IMR-90 (cell line): ENCODE measurements at regions not wholly inside any gene's neighbourhood (a gene's known extent, or its start where the extent isn't known, plus 50 kb on each side); places are given as distances from the start of the nearest gene placed in this dataset.

Experiments
- ATAC-seq: fragments of 200-7000 bp; cut with Tn5 transposase; 2 replicates; pipeline ENCODE4 v1.9.1; 2020; ENCODE audit warnings: low read depth, mild to moderate bottlenecking, moderate library complexity
- BruUV-seq: library from RNA; stranded (reverse); fragments of 400-500 nt; replicated peaks from 2 replicates; lab custom pipeline; 2021; lab: Mats Ljungman, UMichigan
- CTCF ChIA-PET: fragments of 300-600 bp; formaldehyde crosslinking; extraction: SDS; loops from one replicate; lab custom pipeline; 2021; ENCODE audit warnings: antibody characterized with exemption; lab: Yijun Ruan, JAX
- POLR2A ChIA-PET: fragments of 300-600 bp; sonication (Branson Sonifier 250); formaldehyde crosslinking; loops from one replicate; lab custom pipeline; 2022; ENCODE audit warnings: antibody characterized with exemption; ENCODE audit not compliant: unreplicated experiment; lab: Charles Lee
- DNase-seq: peaks from one replicate; pipeline ENCODE4 v3.0.0; 2013
- H2AFZ ChIP-seq: replicated peaks from 2 replicates; pipeline ENCODE3; 2013; ENCODE audit warnings: low read length, mild to moderate bottlenecking; ENCODE audit not compliant: poor library complexity
- H2AK5ac ChIP-seq: 2 replicates; pipeline ENCODE4 v1.6.1; 2013; ENCODE audit warnings: low read depth, low read length, inconsistent platforms
- H2AK9ac ChIP-seq: replicated peaks from 2 replicates; pipeline ENCODE3; 2013; ENCODE audit warnings: mild to moderate bottlenecking, low read depth, low read length, moderate library complexity; ENCODE audit not compliant: poor library complexity
- H2BK120ac ChIP-seq: 2 replicates; pipeline ENCODE4 v1.6.1; 2013; ENCODE audit warnings: low read depth, low read length, inconsistent platforms
- H2BK15ac ChIP-seq: 3 replicates; pipeline ENCODE4 v1.6.1; 2013; ENCODE audit warnings: low read depth, low read length, inconsistent platforms
- H2BK20ac ChIP-seq: 2 replicates; pipeline ENCODE4 v1.6.1; 2013; ENCODE audit warnings: low read depth, mild to moderate bottlenecking, inconsistent platforms, low read length, moderate library complexity
- H2BK5ac ChIP-seq: 2 replicates; pipeline ENCODE4 v1.6.1; 2013; ENCODE audit warnings: mild to moderate bottlenecking, low read depth, low read length, inconsistent platforms; ENCODE audit not compliant: poor library complexity, severe bottlenecking
- H3K14ac ChIP-seq: replicated peaks from 2 replicates; pipeline ENCODE4 v1.6.1; 2013; ENCODE audit warnings: low read depth, low read length, inconsistent platforms
- H3K18ac ChIP-seq: 2 replicates; pipeline ENCODE4 v1.6.1; 2013; ENCODE audit warnings: low read depth, low read length, control low read depth
- H3K23ac ChIP-seq: 2 replicates; pipeline ENCODE4 v1.6.1; 2013; ENCODE audit warnings: low read depth, low read length, inconsistent platforms
- H3K27ac ChIP-seq: 2 replicates; pipeline ENCODE4 v1.5.1; 2013; ENCODE audit warnings: mild to moderate bottlenecking, control low read depth, low read length; ENCODE audit not compliant: insufficient read depth
- H3K27me3 ChIP-seq: 2 replicates; pipeline ENCODE4 v1.6.1; 2013; ENCODE audit warnings: low read length; ENCODE audit not compliant: control insufficient read depth, insufficient read depth
- H3K36me3 ChIP-seq: 2 replicates; pipeline ENCODE4 v1.6.1; 2013; ENCODE audit warnings: low read length, mixed read lengths; ENCODE audit not compliant: control insufficient read depth, insufficient read depth
- H3K4ac ChIP-seq: 2 replicates; pipeline ENCODE4 v1.6.1; 2013; ENCODE audit warnings: low read depth, low read length, inconsistent platforms
- H3K4me1 ChIP-seq: 2 replicates; pipeline ENCODE4 v1.6.1; 2013; ENCODE audit warnings: low read length, mixed read lengths; ENCODE audit not compliant: control insufficient read depth, insufficient read depth
- H3K4me2 ChIP-seq: 2 replicates; pipeline ENCODE4 v1.6.1; 2013; ENCODE audit warnings: low read depth, mild to moderate bottlenecking, control low read depth, low read length, moderate library complexity
- H3K4me3 ChIP-seq: 2 replicates; pipeline ENCODE4 v1.5.1; 2013; ENCODE audit warnings: low read depth, mild to moderate bottlenecking, control low read depth, low read length, moderate library complexity; ENCODE audit not compliant: insufficient read depth
- H3K56ac ChIP-seq: 2 replicates; pipeline ENCODE4 v1.6.1; 2013; ENCODE audit warnings: low read length, inconsistent platforms; ENCODE audit not compliant: insufficient read depth; ENCODE audit errors: extremely low read depth
- H3K79me1 ChIP-seq, 2 experiments: 2 replicates each; pipeline ENCODE4 v1.6.1; 2013; ENCODE audit warnings: low read length in 2 of 2, inconsistent platforms in 1 of 2, low read depth in 1 of 2
- H3K9ac ChIP-seq: 2 replicates; pipeline ENCODE4 v1.6.1; 2013; ENCODE audit warnings: low read depth, low read length, control low read depth
- H3K9me1 ChIP-seq: 2 replicates; pipeline ENCODE4 v1.6.1; 2013; ENCODE audit warnings: low read length, inconsistent platforms; ENCODE audit not compliant: insufficient read depth
- H3K9me3 ChIP-seq: 2 replicates; pipeline ENCODE4 v1.6.1; 2013; ENCODE audit warnings: low read length; ENCODE audit not compliant: control insufficient read depth, insufficient read depth
- H4K20me1 ChIP-seq: 2 replicates; pipeline ENCODE4 v1.6.1; 2013; ENCODE audit warnings: low read length, inconsistent platforms; ENCODE audit not compliant: insufficient read depth
- H4K5ac ChIP-seq: 2 replicates; pipeline ENCODE4 v1.6.1; 2013; ENCODE audit warnings: mild to moderate bottlenecking, low read depth, low read length, control low read depth
- H4K8ac ChIP-seq, 2 experiments: 2 replicates each; pipeline ENCODE4 v1.6.1; 2013; ENCODE audit warnings: low read depth in 2 of 2, low read length in 2 of 2, control low read depth in 1 of 2, inconsistent platforms in 1 of 2
- H4K91ac ChIP-seq: 2 replicates; pipeline ENCODE4 v1.6.1; 2013; ENCODE audit warnings: low read depth, low read length, inconsistent platforms; ENCODE audit not compliant: insufficient read depth
- BHLHE40 ChIP-seq: fragments of 150-350 bp; IDR thresholded peaks from 2 replicates; pipeline ENCODE4 v1.6.1; 2016; ENCODE audit warnings: mild to moderate bottlenecking, low read depth, low read length
- CEBPB ChIP-seq: IDR thresholded peaks from 2 replicates; pipeline ENCODE4 v1.6.1; 2012; ENCODE audit warnings: low read depth, low read length, improper control_type of control experiment
- CHD1 ChIP-seq: IDR thresholded peaks from 2 replicates; pipeline ENCODE4 v1.6.1; 2012; ENCODE audit warnings: low read depth, low read length, improper control_type of control experiment
- FOS ChIP-seq: fragments of 150-350 bp; IDR thresholded peaks from 2 replicates; pipeline ENCODE4 v1.6.1; 2016; ENCODE audit warnings: low read depth, low read length
- MAFK ChIP-seq: IDR thresholded peaks from 2 replicates; pipeline ENCODE4 v1.6.1; 2012; ENCODE audit warnings: low read depth, low read length, improper control_type of control experiment
- MAZ ChIP-seq: IDR thresholded peaks from 2 replicates; pipeline ENCODE4 v1.6.1; 2012; ENCODE audit warnings: low read depth, mild to moderate bottlenecking, low read length, improper control_type of control experiment, moderate library complexity, borderline replicate concordance
- MXI1 ChIP-seq: IDR thresholded peaks from 2 replicates; pipeline ENCODE4 v1.6.1; 2012; ENCODE audit warnings: low read depth, mild to moderate bottlenecking, low read length, moderate library complexity, borderline replicate concordance
- NFE2L2 ChIP-seq: fragments of 150-350 bp; IDR thresholded peaks from 2 replicates; pipeline ENCODE4 v1.6.1; 2016; ENCODE audit warnings: low read depth, mild to moderate bottlenecking, low read length
- POLR2A ChIP-seq: IDR thresholded peaks from 2 replicates; pipeline ENCODE4 v1.6.1; 2012; ENCODE audit warnings: mild to moderate bottlenecking, low read depth, low read length
- RAD21 ChIP-seq: IDR thresholded peaks from 2 replicates; pipeline ENCODE4 v1.6.1; 2012; ENCODE audit warnings: low read length, improper control_type of control experiment
- RCOR1 ChIP-seq: IDR thresholded peaks from 2 replicates; pipeline ENCODE4 v1.6.1; 2012; ENCODE audit warnings: mild to moderate bottlenecking, low read length, improper control_type of control experiment; ENCODE audit not compliant: insufficient replicate concordance
- RFX5 ChIP-seq: IDR thresholded peaks from 2 replicates; pipeline ENCODE4 v1.8.0; 2012; ENCODE audit warnings: low read depth, mild to moderate bottlenecking, low read length, moderate library complexity
- SMC3 ChIP-seq: fragments of 150-350 bp; IDR thresholded peaks from 2 replicates; pipeline ENCODE4 v1.6.1; 2016; ENCODE audit warnings: low read depth, mild to moderate bottlenecking, antibody characterized with exemption, low read length, moderate library complexity
- WGBS, 2 experiments: methylation state at CpG; one replicate each; pipeline versions ENCODE4 v1.1.5 to v1.1.7; 2013; ENCODE audit warnings: missing lambda C conversion rate in 2 of 2; ENCODE audit not compliant: insufficient read length in 1 of 2; ENCODE audit errors: extremely low coverage in 2 of 2; 5-methylcytosine and 5-hydroxymethylcytosine counted together
- dilution Hi-C: fragments of 300-500 bp; cut with HindIII; formaldehyde crosslinking; loops from one replicate; pipeline ENCODE4 v1.14.3; 2018; ENCODE audit warnings: low sequenced_read_pairs; ENCODE audit not compliant: unreplicated experiment
- in situ Hi-C: fragments of 300-500 bp; cut with MboI; formaldehyde crosslinking; loops from 3 replicates; pipeline ENCODE4 v1.14.3; 2019; ENCODE audit warnings: low sequenced_read_pairs, inconsistent platforms, mixed read lengths
- intact Hi-C: fragments of 100-400 bp; cut with micrococcal nuclease; formaldehyde crosslinking; loops from 2 replicates; pipeline ENCODE4 v1.10.0; 2022
- TF ChIP-seq, protein P1 (sequence below): fragments of 150-350 bp; IDR thresholded peaks from 2 replicates; pipeline ENCODE4 v1.6.1; 2017; ENCODE audit warnings: mild to moderate bottlenecking, antibody characterized with exemption, low read length, low read depth
- TF ChIP-seq, protein P2 (sequence below): fragments of 150-350 bp; IDR thresholded peaks from 2 replicates; pipeline ENCODE4 v1.6.1; 2016; ENCODE audit warnings: low read depth, mild to moderate bottlenecking, low read length, moderate library complexity, borderline replicate concordance
- TF ChIP-seq, protein P3 (sequence below): conservative IDR thresholded peaks from 2 replicates; pipeline ENCODE4 v1.5.1; 2012; ENCODE audit warnings: mild to moderate bottlenecking, low read depth, low read length, improper control_type of control experiment

DNA sequence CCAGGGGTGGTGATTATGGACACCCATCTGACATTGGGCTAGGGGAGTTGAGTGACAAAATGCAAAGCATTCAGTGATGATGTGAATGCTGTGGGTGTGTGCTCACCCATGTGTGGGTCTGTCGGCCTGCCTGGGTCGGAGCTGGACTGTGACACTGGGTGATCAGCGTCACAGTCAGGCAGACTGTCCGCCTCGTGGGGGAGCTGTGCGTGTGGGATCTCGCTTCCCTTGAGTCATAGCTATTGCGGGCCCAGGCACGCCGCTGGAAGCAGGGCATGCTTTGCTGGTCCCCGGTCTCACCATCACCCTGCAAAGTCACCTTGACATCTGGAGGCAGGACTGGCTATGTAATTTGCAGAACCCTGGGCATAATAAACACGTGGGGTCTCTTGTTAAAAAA, 156.9 kb upstream of the IGSF21 start:
- Histone ChIP-seq H2BK5ac (no peak overlapping the region), H3K4ac (no peak overlapping the region), H2BK15ac (no peak overlapping the region), H3K23ac (no peak overlapping the region), H3K9me1 (no peaks in the 10 kb centered on the region), H3K79me1 (no peaks in the 10 kb centered on the region), H4K8ac (no peak overlapping the region), H3K4me1 (no peaks in the 10 kb centered on the region), H2AK9ac (no peak overlapping the region), H3K4me2 (no peak overlapping the region), H2BK120ac (no peak overlapping the region), H2AFZ (no peak overlapping the region), H3K14ac (no peak overlapping the region), H3K56ac (no peak overlapping the region), H2AK5ac (no peak overlapping the region), H3K36me3 (no peaks in the 10 kb centered on the region), H4K5ac (no peak overlapping the region), H3K18ac (no peak overlapping the region), H4K91ac (no peak overlapping the region), H4K20me1 (no peaks in the 10 kb centered on the region), H3K27ac (no peak overlapping the region), H3K9ac (no peak overlapping the region), H3K27me3 (no peaks in the 10 kb centered on the region; the same call in 1 of the 2 replicates), H3K9me3 (no peaks in the 10 kb centered on the region), H2BK20ac (no peak overlapping the region), H3K4me3 (no peak overlapping the region)
- no TSS peak for BruUV-seq
- intact Hi-C loops: no loop called here
- in situ Hi-C loops: no loop called here
- dilution Hi-C loops: no loop called here
- CTCF ChIA-PET: no interaction called here
- POLR2A ChIA-PET: no interaction called here
- TF ChIP-seq FOS (no peak), RAD21 (no peak), CHD1 (no peak), NFE2L2 (no peak), RFX5 (no peak), POLR2A (no peak), MAZ (no peak), RCOR1 (no peak), BHLHE40 (no peak), CEBPB (no peak), SMC3 (no peak), MXI1 (no peak), MAFK (no peak)
- TF ChIP-seq, protein P1, sequence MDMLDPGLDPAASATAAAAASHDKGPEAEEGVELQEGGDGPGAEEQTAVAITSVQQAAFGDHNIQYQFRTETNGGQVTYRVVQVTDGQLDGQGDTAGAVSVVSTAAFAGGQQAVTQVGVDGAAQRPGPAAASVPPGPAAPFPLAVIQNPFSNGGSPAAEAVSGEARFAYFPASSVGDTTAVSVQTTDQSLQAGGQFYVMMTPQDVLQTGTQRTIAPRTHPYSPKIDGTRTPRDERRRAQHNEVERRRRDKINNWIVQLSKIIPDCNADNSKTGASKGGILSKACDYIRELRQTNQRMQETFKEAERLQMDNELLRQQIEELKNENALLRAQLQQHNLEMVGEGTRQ: no peak
- TF ChIP-seq, protein P2, sequence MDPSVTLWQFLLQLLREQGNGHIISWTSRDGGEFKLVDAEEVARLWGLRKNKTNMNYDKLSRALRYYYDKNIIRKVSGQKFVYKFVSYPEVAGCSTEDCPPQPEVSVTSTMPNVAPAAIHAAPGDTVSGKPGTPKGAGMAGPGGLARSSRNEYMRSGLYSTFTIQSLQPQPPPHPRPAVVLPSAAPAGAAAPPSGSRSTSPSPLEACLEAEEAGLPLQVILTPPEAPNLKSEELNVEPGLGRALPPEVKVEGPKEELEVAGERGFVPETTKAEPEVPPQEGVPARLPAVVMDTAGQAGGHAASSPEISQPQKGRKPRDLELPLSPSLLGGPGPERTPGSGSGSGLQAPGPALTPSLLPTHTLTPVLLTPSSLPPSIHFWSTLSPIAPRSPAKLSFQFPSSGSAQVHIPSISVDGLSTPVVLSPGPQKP: no peak
- TF ChIP-seq, protein P3, sequence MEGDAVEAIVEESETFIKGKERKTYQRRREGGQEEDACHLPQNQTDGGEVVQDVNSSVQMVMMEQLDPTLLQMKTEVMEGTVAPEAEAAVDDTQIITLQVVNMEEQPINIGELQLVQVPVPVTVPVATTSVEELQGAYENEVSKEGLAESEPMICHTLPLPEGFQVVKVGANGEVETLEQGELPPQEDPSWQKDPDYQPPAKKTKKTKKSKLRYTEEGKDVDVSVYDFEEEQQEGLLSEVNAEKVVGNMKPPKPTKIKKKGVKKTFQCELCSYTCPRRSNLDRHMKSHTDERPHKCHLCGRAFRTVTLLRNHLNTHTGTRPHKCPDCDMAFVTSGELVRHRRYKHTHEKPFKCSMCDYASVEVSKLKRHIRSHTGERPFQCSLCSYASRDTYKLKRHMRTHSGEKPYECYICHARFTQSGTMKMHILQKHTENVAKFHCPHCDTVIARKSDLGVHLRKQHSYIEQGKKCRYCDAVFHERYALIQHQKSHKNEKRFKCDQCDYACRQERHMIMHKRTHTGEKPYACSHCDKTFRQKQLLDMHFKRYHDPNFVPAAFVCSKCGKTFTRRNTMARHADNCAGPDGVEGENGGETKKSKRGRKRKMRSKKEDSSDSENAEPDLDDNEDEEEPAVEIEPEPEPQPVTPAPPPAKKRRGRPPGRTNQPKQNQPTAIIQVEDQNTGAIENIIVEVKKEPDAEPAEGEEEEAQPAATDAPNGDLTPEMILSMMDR: no peak
- ATAC-seq: no peak
- no peak for DNase-seq
- 62% methylated on average over 10 of the region's 12 CpGs; no CpG with 5 or more reads in 1 of the 2 experiments for WGBS, 2 experiments
